ENCODE measurements at regions not wholly inside any gene's neighbourhood (a gene's known extent, or its start where the extent isn't known, plus 50 kb on each side); places are given as distances from the start of the nearest gene placed in this dataset.
"Not testable (repeated sequence)": the region's sequence is repeated elsewhere in the genome, so short reads cannot be mapped to it uniquely, and the experiment has no call there.

- DNase-seq (ENCODE audit: low read depth, low spot score): no peak
Observed at GRCh38 chr13:28573595-28574373, 78.9 kb upstream of the FLT1 start.

DNA sequence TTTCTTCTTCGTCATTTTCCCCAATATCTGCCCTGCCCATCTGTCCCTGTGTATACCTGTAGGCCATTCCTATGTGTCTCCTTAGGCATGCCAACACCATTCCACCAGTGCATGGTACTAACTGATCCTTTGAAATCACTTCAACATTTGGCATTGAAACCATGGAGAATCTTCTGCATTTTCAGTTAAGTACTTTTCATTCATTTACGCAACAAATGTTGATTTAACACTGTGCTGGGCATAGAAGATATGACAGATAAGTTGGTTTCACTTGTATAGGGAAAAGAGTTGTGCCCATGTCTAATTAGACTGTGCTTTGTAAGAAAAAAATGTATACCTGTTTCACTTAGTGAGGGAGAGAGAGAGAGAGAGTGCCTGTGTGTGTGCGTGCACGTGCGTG lies 77.9 kb upstream of the FLT1 start:
- DNase-seq (ENCODE audit: low read depth, low spot score): no peak

DNA sequence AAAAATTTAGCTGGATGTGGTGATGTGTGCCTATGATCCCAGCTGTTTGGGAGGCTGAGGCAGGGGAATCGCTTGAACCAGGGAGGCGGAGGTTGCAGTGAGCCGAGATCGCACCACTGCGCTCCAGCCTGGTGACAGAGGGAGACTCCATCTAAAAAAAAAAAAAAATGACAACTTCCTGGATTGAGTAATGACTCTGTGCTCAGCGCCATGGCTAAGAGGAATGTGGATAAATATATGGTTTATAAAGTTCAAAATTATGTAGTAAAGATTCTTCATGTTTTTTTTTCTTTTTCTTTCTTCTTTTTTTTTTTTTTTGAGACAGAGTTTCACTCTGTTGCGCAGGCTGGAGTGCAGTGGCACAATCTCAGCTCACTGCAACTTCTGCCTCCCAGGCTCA lies 75.4 kb upstream of the FLT1 start:
- not testable (repeated sequence) for DNase-seq (ENCODE audit: low read depth, low spot score)

- DNase-seq (ENCODE audit: low read depth, low spot score): no peak
Observed at GRCh38 chr13:28569886-28570285, 75.0 kb upstream of the FLT1 start.

GRCh38 chr13:28568286-28568685 lies 73.4 kb upstream of the FLT1 start:
- DNase-seq (ENCODE audit: low read depth, low spot score): no peak

DNA sequence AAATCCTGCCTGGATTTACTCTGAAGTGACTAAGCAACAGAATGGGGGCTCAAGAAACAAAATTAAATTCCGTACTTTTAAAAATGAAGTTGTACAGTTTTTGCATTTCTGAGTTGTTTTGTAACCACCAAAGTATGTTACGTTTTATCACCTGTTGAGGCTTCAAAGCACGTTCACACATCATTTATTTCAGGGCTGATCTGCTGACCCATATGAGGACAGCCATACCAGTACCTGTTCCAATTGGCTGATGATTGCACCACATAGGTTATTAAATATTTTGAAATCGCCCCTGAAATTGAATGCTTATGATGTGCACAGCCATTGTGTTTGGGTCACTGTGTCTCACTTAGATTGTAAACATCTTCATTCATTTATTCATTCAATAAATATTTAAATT lies 72.0 kb upstream of the FLT1 start:
- no peak for DNase-seq (ENCODE audit: low read depth, low spot score)

GRCh38 chr13:28566283-28566682 lies 71.4 kb upstream of the FLT1 start:
- no peak for DNase-seq (ENCODE audit: low read depth, low spot score)

- DNase-seq (ENCODE audit: low read depth, low spot score): no peak
Observed at GRCh38 chr13:28564030-28564429, 69.1 kb upstream of the FLT1 start.

DNA sequence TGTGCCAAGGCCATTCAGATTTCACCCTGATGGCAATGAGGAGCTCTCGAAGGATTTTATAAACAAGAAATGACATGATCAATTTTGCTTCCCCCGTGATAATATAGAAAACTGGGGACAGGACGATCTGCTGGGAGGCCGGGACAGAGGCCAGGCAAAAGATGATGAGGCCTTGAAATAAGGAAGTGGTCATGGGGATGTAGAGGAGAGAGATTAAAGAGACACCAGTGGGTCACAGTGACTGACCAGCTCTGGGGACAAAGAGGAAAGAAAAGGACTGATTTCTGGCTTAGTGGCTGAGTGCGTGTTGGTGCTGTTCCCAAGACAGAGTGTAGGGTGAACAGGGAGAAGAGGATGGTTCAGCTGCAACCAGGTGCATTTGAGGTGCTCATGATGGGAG lies 68.7 kb upstream of the FLT1 start:
- no peak for DNase-seq (ENCODE audit: low read depth, low spot score)

- no peak for DNase-seq (ENCODE audit: low read depth, low spot score)
Observed at GRCh38 chr13:28560612-28561011, 65.7 kb upstream of the FLT1 start.

- DNase-seq (ENCODE audit: low read depth, low spot score): no peak
Observed at GRCh38 chr13:28559636-28560259, 64.8 kb upstream of the FLT1 start.

DNA sequence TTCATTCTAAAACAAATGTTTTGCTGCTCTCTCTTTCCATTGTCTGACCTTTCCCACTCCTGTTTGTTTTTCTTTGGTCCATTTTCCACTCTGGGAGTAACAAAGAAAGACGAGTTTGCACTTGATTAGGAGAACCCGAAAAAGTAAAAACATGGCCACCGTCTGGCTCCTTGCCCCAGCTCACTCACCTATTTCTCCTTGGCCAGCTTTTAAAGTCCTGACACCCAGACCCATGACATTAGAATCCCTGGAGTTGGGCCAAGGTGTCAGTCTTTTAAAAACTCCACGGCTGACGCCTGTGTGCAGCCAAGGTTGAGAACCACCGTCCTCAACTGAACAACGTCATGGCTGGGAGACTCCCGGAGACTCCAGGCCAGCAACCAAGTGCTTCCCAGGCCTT lies 63.6 kb upstream of the FLT1 start:
- DNase-seq (ENCODE audit: low read depth, low spot score): no peak

DNA sequence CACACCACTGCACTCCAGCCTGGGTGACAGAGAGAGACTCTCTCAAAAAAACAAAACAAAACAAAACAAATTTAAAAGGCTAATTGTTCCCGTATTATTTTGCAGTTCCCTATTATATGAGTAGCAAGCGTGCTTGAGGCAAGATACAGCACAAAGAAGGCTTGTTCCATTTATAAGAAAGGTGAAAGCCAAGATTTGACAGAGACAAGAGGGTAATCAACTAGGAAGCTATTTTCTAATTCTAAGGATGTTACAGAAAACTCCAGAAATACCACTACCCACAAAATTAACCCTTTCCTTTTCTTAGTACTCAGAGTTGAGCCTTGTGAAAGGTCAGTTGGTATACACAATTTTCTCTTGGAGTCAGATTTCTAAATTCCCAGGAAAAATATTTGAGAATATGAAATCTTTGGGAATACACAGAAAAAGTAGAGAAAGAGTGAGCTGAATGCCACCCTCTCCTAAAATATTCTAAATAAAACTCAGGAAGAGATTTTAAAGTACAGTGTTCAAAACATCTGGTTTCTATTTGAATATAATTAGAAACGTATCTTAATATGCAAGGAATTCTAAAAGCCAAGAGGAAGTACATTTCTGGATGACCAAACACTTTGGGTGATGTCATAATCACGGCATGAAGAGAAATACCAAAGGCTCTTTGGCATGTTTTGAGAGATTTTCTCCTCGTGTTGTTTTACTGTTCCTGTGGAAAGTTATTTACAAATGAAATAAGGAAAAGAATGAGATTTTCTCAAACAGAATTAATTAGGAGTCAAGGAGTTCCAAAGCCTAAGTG lies 63.0 kb upstream of the FLT1 start:
- peak; percentile 11 for DNase-seq (ENCODE audit: low read depth, low spot score)

DNA sequence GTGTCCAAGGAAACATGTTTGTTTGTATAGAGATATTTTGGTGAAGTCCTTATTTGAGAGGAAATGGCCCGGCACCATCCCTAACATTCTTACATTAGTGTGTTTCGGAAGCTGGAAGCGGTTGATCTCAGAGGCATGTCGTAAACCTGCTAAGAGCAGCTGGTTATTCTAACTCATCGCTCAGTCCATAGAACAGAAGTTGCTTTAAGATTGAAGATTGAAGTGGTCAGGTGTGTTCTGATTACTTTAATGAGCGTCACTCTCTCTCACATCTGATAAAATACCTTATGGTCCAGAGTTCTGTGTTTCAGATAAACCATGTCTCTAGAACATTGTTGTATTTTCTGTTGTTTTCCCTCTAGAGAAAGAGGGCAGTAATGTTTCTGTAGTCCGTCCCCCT lies 60.2 kb upstream of the FLT1 start:
- DNase-seq (ENCODE audit: low read depth, low spot score): no peak

- DNase-seq (ENCODE audit: low read depth, low spot score): no peak
Observed at GRCh38 chr13:28553971-28554370, 59.0 kb upstream of the FLT1 start.

GRCh38 chr13:28552288-28552687 lies 57.4 kb upstream of the FLT1 start:
- no peak for DNase-seq (ENCODE audit: low read depth, low spot score)

DNA sequence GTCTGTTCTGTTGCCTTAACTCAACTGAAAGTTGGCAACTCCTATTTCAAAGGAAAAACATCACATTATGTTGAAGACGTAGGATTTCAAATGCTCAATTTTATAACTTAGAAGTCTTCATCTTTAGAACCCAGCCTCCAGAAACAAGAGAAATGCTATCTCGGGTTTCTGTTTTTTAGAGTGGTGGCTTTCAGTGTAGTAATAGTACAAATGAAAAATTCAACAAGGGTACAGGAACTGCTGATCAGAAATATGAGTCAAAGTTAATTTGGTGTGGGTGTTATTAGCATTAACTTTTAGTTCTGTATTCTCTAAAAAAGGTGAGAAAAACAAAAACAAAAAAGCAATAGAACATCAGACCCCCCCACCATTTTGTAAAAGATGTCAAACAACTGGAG lies 56.6 kb upstream of the FLT1 start:
- DNase-seq (ENCODE audit: low read depth, low spot score): no peak

DNA sequence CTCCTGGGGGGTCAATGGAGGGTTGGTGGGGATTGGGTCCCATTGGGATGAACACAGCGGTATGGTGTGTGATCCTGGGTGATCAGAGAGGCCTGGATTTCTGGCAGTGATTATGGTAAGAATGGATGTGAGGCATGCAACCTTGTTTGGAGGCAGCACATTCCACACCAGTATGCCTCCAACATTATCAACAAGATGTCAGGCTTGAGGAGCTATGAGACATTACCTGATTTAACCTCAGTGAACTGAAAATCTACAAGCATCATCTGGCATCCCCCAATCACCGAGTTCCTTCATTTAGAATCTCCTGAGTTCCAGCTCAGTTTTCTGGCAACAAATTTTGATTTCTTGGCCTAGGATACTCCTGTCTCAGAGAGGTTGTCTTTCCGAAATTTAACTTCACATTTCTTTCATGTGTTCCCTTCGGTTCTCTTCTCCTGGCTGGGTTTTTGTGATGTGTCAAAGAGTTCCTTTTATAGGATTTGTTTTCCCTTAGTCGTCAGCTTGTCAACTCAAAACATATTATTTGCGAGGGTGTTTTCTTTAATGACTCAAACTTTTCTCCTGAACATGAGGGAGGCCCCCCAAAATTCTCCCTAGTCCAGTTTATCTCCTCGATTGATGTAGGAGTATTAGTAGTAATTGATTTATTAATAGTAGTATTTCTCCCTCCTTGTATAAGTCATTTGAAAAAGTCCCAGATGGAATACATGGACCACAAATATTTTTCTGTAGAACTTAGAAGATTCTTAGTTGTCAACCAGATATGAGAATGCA lies 56.0 kb upstream of the FLT1 start:
- DNase-seq (ENCODE audit: low read depth, low spot score): no peak

GRCh38 chr13:28550091-28550490 lies 55.2 kb upstream of the FLT1 start:
- DNase-seq (ENCODE audit: low read depth, low spot score): no peak

GRCh38 chr13:28548872-28549271 lies 53.9 kb upstream of the FLT1 start:
- no peak for DNase-seq (ENCODE audit: low read depth, low spot score)

DNA sequence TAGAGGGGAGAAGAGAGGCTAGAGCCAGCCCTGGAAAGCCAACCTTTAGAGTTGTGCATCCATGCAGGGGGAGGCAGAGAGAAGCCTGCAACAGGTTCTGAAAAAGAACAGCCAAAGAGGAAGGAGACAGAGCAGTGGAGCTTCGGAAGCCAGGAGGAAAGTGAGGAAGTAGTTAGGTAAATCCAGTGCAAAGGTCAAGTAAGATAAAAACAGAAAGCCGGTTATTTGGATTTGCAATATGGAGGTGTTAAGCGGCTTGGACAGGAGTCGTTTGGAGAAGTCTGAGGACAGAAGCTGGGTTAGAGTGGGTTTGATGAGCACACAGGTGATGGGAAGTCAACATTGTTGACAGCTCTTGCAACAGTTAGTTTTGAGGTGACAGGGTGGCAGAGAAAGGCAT lies 53.5 kb upstream of the FLT1 start:
- DNase-seq (ENCODE audit: low read depth, low spot score): no peak
